SJCRH30 (cell line): ENCODE measurements at regions not wholly inside any gene's neighbourhood (a gene's known extent, or its start where the extent isn't known, plus 50 kb on each side); places are given as distances from the start of the nearest gene placed in this dataset.

Experiments used
- DNase-seq, 2 experiments: peaks; one replicate each; pipeline ENCODE4 v3.0.0-alpha.2; 2015 to 2020
- H3K27ac ChIP-seq: fragments of 250-450 bp; sonication (Bioruptor Pico); 2 replicates; pipeline ENCODE4 v1.5.1; 2020; ENCODE audit warnings: mild to moderate bottlenecking, moderate library complexity
- H3K27me3 ChIP-seq: fragments of 250-450 bp; sonication (Bioruptor Pico); 2 replicates; pipeline ENCODE4 v1.5.1; 2020; ENCODE audit warnings: mild to moderate bottlenecking, moderate library complexity
- H3K36me3 ChIP-seq: fragments of 250-450 bp; sonication (Bioruptor Pico); 2 replicates; pipeline ENCODE4 v1.5.1; 2020; ENCODE audit warnings: mild to moderate bottlenecking, moderate library complexity
- H3K4me1 ChIP-seq: fragments of 250-450 bp; sonication (Bioruptor Pico); 2 replicates; pipeline ENCODE4 v1.5.1; 2020; ENCODE audit warnings: mild to moderate bottlenecking, moderate library complexity
- H3K4me3 ChIP-seq: fragments of 250-450 bp; sonication (Bioruptor Pico); 2 replicates; pipeline ENCODE4 v1.5.1; 2020; ENCODE audit warnings: mild to moderate bottlenecking, moderate library complexity
- H3K9me3 ChIP-seq: fragments of 250-450 bp; sonication (Bioruptor Pico); replicated peaks from 2 replicates; pipeline ENCODE4 v1.5.1; 2020; ENCODE audit warnings: mild to moderate bottlenecking, moderate library complexity

GRCh38 chr18:7429831-7430230 lies 137.3 kb upstream of the PTPRM start:
- Histone ChIP-seq H3K27me3 (no peaks in the 10 kb centered on the region), H3K27ac (no peak overlapping the region), H3K9me3 (no peaks in the 10 kb centered on the region), H3K36me3 (no peaks in the 10 kb centered on the region), H3K4me1 (no peaks in the 10 kb centered on the region), H3K4me3 (no peak overlapping the region)
- no peak for DNase-seq

DNA sequence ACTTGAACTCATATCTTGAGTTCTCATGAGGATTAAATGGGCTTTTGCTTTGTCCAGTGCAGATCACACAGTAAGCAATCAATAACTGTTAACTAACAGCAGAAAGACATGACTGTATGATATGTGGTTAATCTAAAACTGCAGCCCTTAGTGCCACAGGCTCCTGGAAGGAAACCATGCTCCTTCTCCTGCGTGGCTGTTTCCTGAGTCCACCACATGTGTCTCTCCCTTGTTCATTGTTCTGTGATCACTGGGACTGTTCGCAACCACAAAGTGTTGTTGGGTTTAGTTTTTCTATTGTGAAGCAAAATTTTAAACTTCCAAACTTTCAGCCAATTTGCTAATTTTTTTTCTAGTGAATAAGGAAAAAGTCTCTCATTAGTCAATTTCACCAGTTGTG lies 130.9 kb upstream of the PTPRM start:
- H3K4me1 ChIP-seq = no peaks in the 10 kb centered on the region
- H3K27me3 ChIP-seq = no peaks in the 10 kb centered on the region
- DNase-seq = no peak
- H3K9me3 ChIP-seq = no peaks in the 10 kb centered on the region
- H3K36me3 ChIP-seq = no peaks in the 10 kb centered on the region
- H3K4me3 ChIP-seq = no peak overlapping the region
- H3K27ac ChIP-seq = no peak overlapping the region

DNA sequence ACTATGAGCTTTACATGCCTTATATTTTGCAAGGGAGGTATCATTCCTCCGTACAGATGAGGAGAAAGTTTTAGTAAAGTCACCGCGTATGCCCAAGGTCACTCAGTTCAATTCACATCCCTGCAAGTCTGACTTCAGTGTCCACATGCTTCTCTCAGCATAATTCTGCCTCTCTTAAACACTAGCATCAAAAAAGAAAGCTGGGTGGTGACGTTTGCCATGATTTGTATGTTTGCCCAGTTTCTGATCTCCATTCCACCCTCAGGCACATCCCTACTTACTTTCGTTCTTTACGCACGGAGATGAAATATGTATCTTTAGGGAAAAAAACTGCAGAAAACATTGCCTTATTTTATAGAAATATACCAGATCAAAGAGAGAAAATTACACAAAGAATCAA lies 129.2 kb upstream of the PTPRM start:
- H3K9me3 ChIP-seq = no peaks in the 10 kb centered on the region
- no peaks in the 10 kb centered on the region for H3K27me3 ChIP-seq

DNA sequence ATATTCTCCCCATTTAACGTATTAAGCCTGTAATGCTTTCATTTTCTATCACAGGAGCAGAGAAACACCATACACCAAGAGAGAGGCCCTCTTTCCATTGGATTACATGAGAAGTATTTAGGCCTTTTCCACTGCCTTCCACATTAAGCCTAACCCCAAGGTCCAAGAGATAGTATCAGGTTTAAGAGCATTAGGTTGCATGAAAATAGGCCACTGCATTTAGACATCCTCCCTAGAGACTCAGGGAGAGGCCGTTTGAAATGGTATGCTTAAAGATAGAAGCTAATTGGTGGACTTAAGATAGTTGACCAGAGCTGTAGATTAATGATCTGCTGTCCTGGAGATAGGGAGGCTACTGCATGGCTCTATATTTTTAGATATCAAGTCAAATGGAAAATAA lies 128.5 kb upstream of the PTPRM start:
- no peak for DNase-seq
- H3K4me1 ChIP-seq = no peaks in the 10 kb centered on the region
- H3K36me3 ChIP-seq = no peaks in the 10 kb centered on the region
- H3K27ac ChIP-seq = no peak overlapping the region
- no peaks in the 10 kb centered on the region for H3K27me3 ChIP-seq
- no peaks in the 10 kb centered on the region for H3K9me3 ChIP-seq
- no peak overlapping the region for H3K4me3 ChIP-seq

More for the DNA sequence above, 129.2 kb upstream of the PTPRM start:
- H3K27ac ChIP-seq = no peak overlapping the region
- H3K4me3 ChIP-seq = no peak overlapping the region
- DNase-seq = no peak
- no peaks in the 10 kb centered on the region for H3K36me3 ChIP-seq
- no peaks in the 10 kb centered on the region for H3K4me1 ChIP-seq

DNA sequence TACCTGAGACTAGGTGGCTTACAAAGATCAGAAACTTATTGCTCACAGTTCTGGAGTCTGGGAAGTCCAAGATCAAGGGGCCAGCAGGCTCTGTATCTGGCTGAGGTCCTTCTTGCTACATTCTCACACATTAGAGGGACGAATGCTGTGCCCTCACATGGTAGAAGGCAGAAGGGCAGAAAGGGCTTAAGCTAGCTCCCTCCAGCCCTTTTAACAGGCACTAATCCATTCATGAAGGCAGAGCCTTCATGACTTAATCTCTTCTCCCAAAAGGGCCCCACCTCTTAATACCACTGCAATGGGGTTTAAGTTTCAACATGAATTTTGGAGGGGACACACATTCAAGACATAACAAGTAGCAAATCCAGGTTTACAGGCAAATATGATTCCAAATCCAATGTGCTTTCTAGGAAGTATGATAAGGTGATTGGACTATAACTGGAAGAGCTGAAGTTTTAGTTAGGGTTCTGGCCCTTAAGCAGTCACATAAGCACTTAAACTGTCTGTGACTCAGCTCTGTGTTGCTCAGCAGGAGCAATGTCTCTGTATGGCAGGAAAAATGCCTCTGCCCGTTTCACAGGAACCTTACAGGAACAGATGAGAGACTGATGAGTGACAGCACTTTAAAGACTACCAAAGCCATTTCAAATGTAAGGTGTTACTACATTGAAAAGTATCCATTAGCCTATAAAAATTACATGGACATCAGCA lies 119.6 kb upstream of the PTPRM start:
- H3K4me3 ChIP-seq = no peak overlapping the region
- H3K4me1 ChIP-seq = no peaks in the 10 kb centered on the region
- H3K27me3 ChIP-seq = no peaks in the 10 kb centered on the region
- H3K27ac ChIP-seq = no peak overlapping the region
- H3K36me3 ChIP-seq = no peaks in the 10 kb centered on the region
- no peaks in the 10 kb centered on the region for H3K9me3 ChIP-seq
- DNase-seq = no peak

GRCh38 chr18:7452331-7452730 lies 114.8 kb upstream of the PTPRM start:
- Histone ChIP-seq H3K27me3 (no peaks in the 10 kb centered on the region), H3K36me3 (no peaks in the 10 kb centered on the region), H3K4me3 (no peak overlapping the region), H3K9me3 (no peaks in the 10 kb centered on the region), H3K27ac (no peak overlapping the region), H3K4me1 (no peaks in the 10 kb centered on the region)
- peak; percentile 6 to 56 for DNase-seq

DNA sequence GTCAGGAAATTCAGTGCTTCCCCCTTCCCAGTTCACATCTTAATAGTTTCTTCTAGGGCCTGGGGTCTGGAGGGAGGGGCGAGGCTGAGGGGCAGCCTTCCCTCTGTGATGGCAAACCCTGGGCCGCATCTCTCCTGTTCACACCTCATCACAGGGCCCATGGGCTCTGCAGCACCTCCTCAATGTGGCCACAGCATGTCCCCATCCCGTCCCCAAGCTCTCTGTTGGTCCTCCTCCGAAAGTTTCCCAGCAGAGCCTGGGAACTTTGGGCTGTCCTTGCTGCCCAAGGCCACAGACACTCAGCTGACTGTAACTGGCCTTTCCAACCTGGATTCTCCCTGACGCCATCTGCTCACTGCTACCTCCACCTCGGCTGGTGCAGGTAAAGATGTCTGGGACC lies 112.7 kb upstream of the PTPRM start:
- DNase-seq = no peak
- H3K27me3 ChIP-seq = no peaks in the 10 kb centered on the region

DNA sequence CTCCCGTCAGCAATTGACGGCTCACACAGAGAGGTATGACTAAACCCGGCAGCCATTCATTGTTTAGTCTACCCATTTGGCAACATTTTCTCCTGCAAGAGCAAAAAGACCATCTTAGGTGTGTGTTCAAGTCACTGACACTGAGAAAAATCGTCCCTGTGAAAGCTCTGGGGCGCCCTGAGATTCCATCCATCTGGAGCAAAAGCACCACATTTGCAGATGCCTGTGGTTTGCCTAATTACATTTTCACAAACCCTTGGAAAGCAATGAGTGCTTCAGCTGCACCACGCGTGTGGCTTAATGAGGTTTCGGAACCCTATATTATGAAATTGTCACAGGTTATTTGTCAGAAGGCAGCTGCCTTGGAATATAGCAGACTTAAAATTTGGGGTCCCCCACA lies 110.7 kb upstream of the PTPRM start:
- no peaks in the 10 kb centered on the region for H3K9me3 ChIP-seq
- H3K27ac ChIP-seq = no peak overlapping the region
- H3K4me3 ChIP-seq = no peak overlapping the region
- no peaks in the 10 kb centered on the region for H3K36me3 ChIP-seq
- DNase-seq = no peak
- H3K27me3 ChIP-seq = no peaks in the 10 kb centered on the region
- no peaks in the 10 kb centered on the region for H3K4me1 ChIP-seq

More for the DNA sequence above, 112.7 kb upstream of the PTPRM start:
- Histone ChIP-seq H3K4me3 (no peak overlapping the region), H3K9me3 (no peaks in the 10 kb centered on the region), H3K27ac (no peak overlapping the region), H3K4me1 (no peaks in the 10 kb centered on the region), H3K36me3 (no peaks in the 10 kb centered on the region)

- H3K9me3 ChIP-seq = no peaks in the 10 kb centered on the region
- no peak for DNase-seq
- H3K4me1 ChIP-seq = no peaks in the 10 kb centered on the region
- H3K27ac ChIP-seq = no peak overlapping the region
- no peaks in the 10 kb centered on the region for H3K27me3 ChIP-seq
- H3K36me3 ChIP-seq = no peaks in the 10 kb centered on the region
- no peak overlapping the region for H3K4me3 ChIP-seq
Measured at GRCh38 chr18:7457262-7457661, 109.9 kb upstream of the PTPRM start.

- H3K27ac ChIP-seq = no peak overlapping the region
- no peaks in the 10 kb centered on the region for H3K4me1 ChIP-seq
- no peak for DNase-seq
Measured at GRCh38 chr18:7458884-7459283, 108.2 kb upstream of the PTPRM start.

DNA sequence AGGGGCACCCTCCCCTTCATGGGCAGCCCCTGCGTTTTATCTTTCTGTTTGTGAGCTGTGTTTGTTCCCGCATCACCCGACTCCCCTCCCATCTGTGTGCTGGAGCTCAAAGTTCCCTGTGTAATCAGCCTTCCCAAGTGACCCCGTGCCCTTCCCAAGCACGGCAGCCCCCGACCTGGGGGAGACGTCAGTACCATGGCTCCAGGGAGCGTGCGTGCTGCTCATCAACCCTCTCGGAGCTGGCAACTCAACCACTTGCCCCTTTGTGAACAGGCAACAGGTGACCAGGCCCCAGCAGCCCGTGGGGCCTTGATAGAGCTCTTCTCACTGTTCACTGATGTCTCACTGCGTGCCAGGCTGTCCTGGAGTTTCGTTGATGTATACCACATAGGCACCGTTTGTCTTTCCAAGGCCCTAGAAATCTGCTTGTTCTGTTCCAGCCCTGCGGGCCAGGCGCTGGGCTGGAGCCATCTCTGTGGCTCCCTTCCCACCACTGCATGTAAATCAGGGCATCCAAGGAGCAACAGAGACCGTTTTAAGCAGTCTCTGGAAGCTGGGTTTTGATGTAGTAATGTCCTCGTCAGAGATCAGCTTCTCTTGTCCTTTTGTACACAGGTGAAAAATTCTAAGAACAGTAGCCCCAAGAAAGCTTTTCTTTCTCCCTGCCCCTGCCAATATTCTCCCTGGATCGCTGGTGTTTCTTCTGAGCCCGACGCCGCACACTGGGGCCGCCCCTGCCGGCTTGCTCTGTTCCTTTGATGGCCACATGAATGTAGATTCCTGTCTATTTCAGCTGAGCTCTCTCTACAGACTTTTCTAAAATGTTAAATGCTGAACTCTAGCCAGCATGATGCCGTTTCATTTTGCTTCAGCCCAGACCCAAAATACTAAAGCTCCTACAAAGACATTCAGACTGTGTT lies 107.0 kb upstream of the PTPRM start:
- no peaks in the 10 kb centered on the region for H3K27me3 ChIP-seq
- no peak overlapping the region for H3K27ac ChIP-seq
- no peaks in the 10 kb centered on the region for H3K4me1 ChIP-seq
- H3K4me3 ChIP-seq = no peak overlapping the region
- DNase-seq = no peak
- H3K9me3 ChIP-seq = no peaks in the 10 kb centered on the region
- H3K36me3 ChIP-seq = no peaks in the 10 kb centered on the region

More at GRCh38 chr18:7458884-7459283, 108.2 kb upstream of the PTPRM start:
- H3K4me3 ChIP-seq = no peak overlapping the region
- no peaks in the 10 kb centered on the region for H3K36me3 ChIP-seq
- H3K9me3 ChIP-seq = no peaks in the 10 kb centered on the region
- no peaks in the 10 kb centered on the region for H3K27me3 ChIP-seq

DNA sequence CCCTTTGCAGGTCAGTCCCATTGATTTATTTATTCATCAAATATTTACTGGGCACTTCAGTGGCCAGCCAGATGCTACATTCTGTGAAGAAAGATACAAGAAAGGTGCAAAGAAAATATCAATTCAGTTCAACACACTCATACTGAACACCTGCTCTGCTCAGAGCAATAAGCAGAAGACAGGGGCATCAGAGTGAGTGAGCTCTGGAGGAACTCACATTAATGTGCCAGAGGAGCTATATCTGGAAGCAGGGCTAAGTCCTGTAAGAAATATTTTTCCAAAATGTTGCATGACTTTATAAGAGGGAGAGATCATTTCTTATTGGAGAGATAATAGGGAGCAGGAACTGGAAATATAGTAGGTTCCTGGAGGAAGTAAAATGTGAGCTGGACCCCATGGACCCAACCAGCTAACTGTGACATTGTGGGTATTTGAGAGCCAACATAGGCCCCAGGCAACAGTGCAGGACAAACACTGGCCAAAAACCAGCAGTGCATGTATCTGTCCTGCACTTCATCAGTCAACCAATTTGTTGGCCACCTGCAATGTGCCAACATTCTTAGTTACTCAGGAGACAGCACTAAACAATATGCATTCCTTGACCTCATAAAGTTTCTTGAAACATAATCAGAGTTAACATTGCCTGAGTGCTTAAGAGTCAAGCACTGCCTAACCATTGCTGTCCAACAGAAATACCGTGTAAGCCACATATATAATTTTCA lies 102.7 kb upstream of the PTPRM start:
- Histone ChIP-seq H3K36me3 (no peaks in the 10 kb centered on the region), H3K9me3 (no peaks in the 10 kb centered on the region), H3K27ac (no peak overlapping the region), H3K27me3 (no peaks in the 10 kb centered on the region), H3K4me1 (no peaks in the 10 kb centered on the region), H3K4me3 (no peak overlapping the region)
- DNase-seq = no peak

DNA sequence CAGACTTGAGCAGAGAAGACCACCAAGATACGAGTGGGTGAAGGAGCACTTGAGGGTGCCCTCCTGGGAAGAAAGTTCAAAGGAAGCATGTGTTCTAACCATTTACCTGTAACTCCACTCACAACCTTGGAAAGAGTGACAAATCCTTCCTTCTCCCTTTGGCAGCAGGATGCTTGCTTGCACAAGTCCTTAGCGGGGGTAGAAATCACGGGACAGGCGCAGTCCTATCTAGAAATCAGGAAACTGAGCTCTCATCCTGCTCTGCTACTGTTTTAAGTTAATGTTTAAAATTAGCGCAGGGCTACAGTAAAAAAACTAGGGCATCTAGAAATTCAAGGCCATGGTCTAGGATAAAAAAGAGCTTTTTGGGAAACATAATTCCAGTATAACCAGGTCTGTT lies 100.9 kb upstream of the PTPRM start:
- Histone ChIP-seq H3K4me3 (no peak overlapping the region), H3K4me1 (no peaks in the 10 kb centered on the region), H3K27ac (no peak overlapping the region), H3K36me3 (no peaks in the 10 kb centered on the region), H3K9me3 (no peaks in the 10 kb centered on the region), H3K27me3 (no peaks in the 10 kb centered on the region)
- DNase-seq = no peak

GRCh38 chr18:7467708-7468466 lies 99.2 kb upstream of the PTPRM start:
- no peaks in the 10 kb centered on the region for H3K4me1 ChIP-seq
- peak; percentile 56 to 71 for DNase-seq
- no peaks in the 10 kb centered on the region for H3K27me3 ChIP-seq

More at GRCh38 chr18:7467708-7468466, 99.2 kb upstream of the PTPRM start:
- Histone ChIP-seq H3K27ac (no peak overlapping the region), H3K36me3 (no peaks in the 10 kb centered on the region), H3K4me3 (peak overlapping the region; percentile 44), H3K9me3 (no peaks in the 10 kb centered on the region)
